ENCODE measurements at regions not wholly inside any gene's neighbourhood (a gene's known extent, or its start where the extent isn't known, plus 50 kb on each side); places are given as distances from the start of the nearest gene placed in this dataset.

DNA sequence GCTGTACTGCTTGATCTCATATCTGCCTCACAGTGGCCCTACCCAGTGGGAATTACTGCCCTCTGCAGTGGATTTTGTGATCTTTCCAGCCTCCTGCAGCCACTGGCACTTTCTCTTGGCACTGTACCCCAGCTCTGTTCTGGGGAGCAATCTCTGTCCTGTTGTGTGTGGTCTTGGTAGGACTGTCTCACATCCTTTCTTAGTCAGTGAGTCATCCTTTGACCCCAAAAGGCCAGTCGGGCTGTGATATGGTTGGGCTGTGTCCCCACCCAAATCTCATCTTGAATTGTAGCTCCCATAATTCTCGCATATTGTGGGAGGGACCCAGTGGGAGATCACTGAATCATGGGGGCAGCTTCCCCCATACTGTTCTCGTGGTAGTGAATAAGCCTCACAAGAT is 133.3 kb upstream of the TPM1 start:
- Histone ChIP-seq H3K27me3 (ENCODE audit: insufficient read depth, low read length) (no peaks in the 10 kb centered on the region), H3K9me3 (ENCODE audit: insufficient read depth, low read depth, low read length) (no peaks in the 10 kb centered on the region), H3K79me2 (ENCODE audit: insufficient read depth, low read length) (no peaks in the 10 kb centered on the region), H3K27ac (ENCODE audit: low read depth, low read length) (no peak overlapping the region), H3K4me2 (ENCODE audit: low read length) (no peak overlapping the region), H2AFZ (ENCODE audit: low read depth, low read length) (no peak overlapping the region), H3K4me1 (ENCODE audit: insufficient read depth, low read length) (no peaks in the 10 kb centered on the region), H3K4me3 (ENCODE audit: insufficient read depth, low read depth, low read length) (no peak overlapping the region), H4K20me1 (ENCODE audit: insufficient read depth, low read length) (no peaks in the 10 kb centered on the region), H3K36me3 (ENCODE audit: insufficient read depth, low read length) (no peaks in the 10 kb centered on the region), H3K9ac (ENCODE audit: low read length) (no peak overlapping the region)
- H3K4me3 Mint-ChIP-seq (ENCODE audit: unreplicated experiment), result no peak overlapping the region
- peak overlapping the region; percentile 58 for H3K27ac Mint-ChIP-seq (ENCODE audit: unreplicated experiment)
- peaks cover 21% of the 10 kb centered on the region for H3K4me1 Mint-ChIP-seq (ENCODE audit: low read depth, unreplicated experiment)
- FAIRE-seq (no peak), DNase-seq (ENCODE audit: low read depth) (no peak)
- TF ChIP-seq, protein P1, sequence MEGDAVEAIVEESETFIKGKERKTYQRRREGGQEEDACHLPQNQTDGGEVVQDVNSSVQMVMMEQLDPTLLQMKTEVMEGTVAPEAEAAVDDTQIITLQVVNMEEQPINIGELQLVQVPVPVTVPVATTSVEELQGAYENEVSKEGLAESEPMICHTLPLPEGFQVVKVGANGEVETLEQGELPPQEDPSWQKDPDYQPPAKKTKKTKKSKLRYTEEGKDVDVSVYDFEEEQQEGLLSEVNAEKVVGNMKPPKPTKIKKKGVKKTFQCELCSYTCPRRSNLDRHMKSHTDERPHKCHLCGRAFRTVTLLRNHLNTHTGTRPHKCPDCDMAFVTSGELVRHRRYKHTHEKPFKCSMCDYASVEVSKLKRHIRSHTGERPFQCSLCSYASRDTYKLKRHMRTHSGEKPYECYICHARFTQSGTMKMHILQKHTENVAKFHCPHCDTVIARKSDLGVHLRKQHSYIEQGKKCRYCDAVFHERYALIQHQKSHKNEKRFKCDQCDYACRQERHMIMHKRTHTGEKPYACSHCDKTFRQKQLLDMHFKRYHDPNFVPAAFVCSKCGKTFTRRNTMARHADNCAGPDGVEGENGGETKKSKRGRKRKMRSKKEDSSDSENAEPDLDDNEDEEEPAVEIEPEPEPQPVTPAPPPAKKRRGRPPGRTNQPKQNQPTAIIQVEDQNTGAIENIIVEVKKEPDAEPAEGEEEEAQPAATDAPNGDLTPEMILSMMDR (IDR thresholded peaks at IDR 0.05; ENCODE audit: insufficient read depth, low read depth, low read length), result no peak
- no peak for TF ChIP-seq EZH2 (IDR thresholded peaks at IDR 0.05; ENCODE audit: insufficient read depth, low read length)
- peaks cover 2% of the 10 kb centered on the region for H3K9me3 Mint-ChIP-seq (ENCODE audit: unreplicated experiment)
- no peaks in the 10 kb centered on the region for H3K36me3 Mint-ChIP-seq (ENCODE audit: low read depth, unreplicated experiment)
- H3K27me3 Mint-ChIP-seq (ENCODE audit: low read depth, unreplicated experiment), result no peaks in the 10 kb centered on the region

DNA sequence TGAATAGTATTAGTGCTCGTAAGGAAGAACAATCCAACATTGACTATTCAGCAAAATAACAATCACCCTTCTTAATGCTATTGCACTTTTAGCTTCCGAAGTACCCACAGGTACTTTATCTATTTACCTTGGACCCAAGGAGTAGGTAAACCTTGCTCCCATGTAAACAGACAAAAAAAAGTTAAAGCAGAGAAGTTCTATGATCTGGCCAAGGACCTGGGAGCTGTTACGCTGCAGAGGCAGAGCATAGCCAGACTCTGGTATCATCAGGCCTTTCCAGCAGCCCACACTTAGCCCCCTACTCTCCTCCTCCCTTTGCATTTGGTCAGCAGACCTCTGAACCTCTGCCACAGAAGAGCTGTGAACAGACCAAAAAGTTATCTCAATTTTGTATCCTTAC is 130.3 kb upstream of the TPM1 start:
- Histone ChIP-seq H3K9me3 (ENCODE audit: insufficient read depth, low read depth, low read length) (no peaks in the 10 kb centered on the region), H3K79me2 (ENCODE audit: insufficient read depth, low read length) (no peaks in the 10 kb centered on the region), H2AFZ (ENCODE audit: low read depth, low read length) (no peak overlapping the region), H3K9ac (ENCODE audit: low read length) (no peak overlapping the region), H3K4me2 (ENCODE audit: low read length) (no peak overlapping the region), H3K4me1 (ENCODE audit: insufficient read depth, low read length) (no peaks in the 10 kb centered on the region), H3K36me3 (ENCODE audit: insufficient read depth, low read length) (no peaks in the 10 kb centered on the region), H3K27me3 (ENCODE audit: insufficient read depth, low read length) (no peaks in the 10 kb centered on the region), H3K4me3 (ENCODE audit: insufficient read depth, low read depth, low read length) (no peak overlapping the region), H3K27ac (ENCODE audit: low read depth, low read length) (no peak overlapping the region), H4K20me1 (ENCODE audit: insufficient read depth, low read length) (no peaks in the 10 kb centered on the region)
- no peak for TF ChIP-seq EZH2 (IDR thresholded peaks at IDR 0.05; ENCODE audit: insufficient read depth, low read length)
- TF ChIP-seq, protein P1 (IDR thresholded peaks at IDR 0.05; ENCODE audit: insufficient read depth, low read depth, low read length), result no peak
- DNase-seq (ENCODE audit: low read depth) (no peak), FAIRE-seq (no peak)
- Mint-ChIP-seq H3K4me1 (ENCODE audit: low read depth, unreplicated experiment) (peaks cover 30% of the 10 kb centered on the region), H3K4me3 (ENCODE audit: unreplicated experiment) (no peak overlapping the region), H3K27ac (ENCODE audit: unreplicated experiment) (peak overlapping the region; percentile 16), H3K36me3 (ENCODE audit: low read depth, unreplicated experiment) (peaks cover 2% of the 10 kb centered on the region), H3K9me3 (ENCODE audit: unreplicated experiment) (peaks cover 2% of the 10 kb centered on the region), H3K27me3 (ENCODE audit: low read depth, unreplicated experiment) (no peaks in the 10 kb centered on the region)

DNA sequence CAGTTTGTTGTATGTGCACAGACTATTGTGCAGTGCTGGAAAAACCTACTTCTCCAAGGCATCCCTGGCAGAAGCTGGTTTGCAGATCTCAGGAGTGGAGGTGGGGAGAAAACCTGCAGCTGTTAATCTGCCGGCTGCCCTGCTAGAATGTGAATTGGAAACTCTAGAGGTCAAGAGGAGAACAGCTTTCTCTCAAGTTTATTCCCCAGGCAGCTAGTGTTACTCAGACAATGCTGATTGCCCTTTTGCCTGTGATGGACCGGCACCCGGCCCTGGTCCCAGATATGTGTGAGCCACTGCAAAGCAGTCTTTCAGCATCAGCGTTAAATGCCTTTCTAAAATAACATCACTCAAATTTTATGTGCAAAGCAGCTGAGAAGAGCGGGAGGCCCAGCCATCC is 129.7 kb upstream of the TPM1 start:
- H2AFZ ChIP-seq (ENCODE audit: low read depth, low read length), result no peak overlapping the region
- H3K27ac ChIP-seq (ENCODE audit: low read depth, low read length), result no peak overlapping the region
- no peaks in the 10 kb centered on the region for H4K20me1 ChIP-seq (ENCODE audit: insufficient read depth, low read length)
- H3K4me2 ChIP-seq (ENCODE audit: low read length), result no peak overlapping the region
- H3K4me1 Mint-ChIP-seq (ENCODE audit: low read depth, unreplicated experiment), result peaks cover 30% of the 10 kb centered on the region
- H3K36me3 ChIP-seq (ENCODE audit: insufficient read depth, low read length), result no peaks in the 10 kb centered on the region
- no peaks in the 10 kb centered on the region for H3K79me2 ChIP-seq (ENCODE audit: insufficient read depth, low read length)
- H3K9ac ChIP-seq (ENCODE audit: low read length), result no peak overlapping the region
- H3K4me3 Mint-ChIP-seq (ENCODE audit: unreplicated experiment), result no peak overlapping the region
- no peak for DNase-seq (ENCODE audit: low read depth)
- H3K27me3 ChIP-seq (ENCODE audit: insufficient read depth, low read length), result no peaks in the 10 kb centered on the region
- peak overlapping the region; percentile 8 for H3K27ac Mint-ChIP-seq (ENCODE audit: unreplicated experiment)
- FAIRE-seq, result no peak
- no peaks in the 10 kb centered on the region for H3K9me3 ChIP-seq (ENCODE audit: insufficient read depth, low read depth, low read length)
- no peak for TF ChIP-seq EZH2 (IDR thresholded peaks at IDR 0.05; ENCODE audit: insufficient read depth, low read length)
- TF ChIP-seq, protein P1 (IDR thresholded peaks at IDR 0.05; ENCODE audit: insufficient read depth, low read depth, low read length), result peak; percentile 2
- peaks cover 2% of the 10 kb centered on the region for H3K9me3 Mint-ChIP-seq (ENCODE audit: unreplicated experiment)
- H3K4me3 ChIP-seq (ENCODE audit: insufficient read depth, low read depth, low read length), result no peak overlapping the region
- H3K4me1 ChIP-seq (ENCODE audit: insufficient read depth, low read length), result no peaks in the 10 kb centered on the region
- H3K36me3 Mint-ChIP-seq (ENCODE audit: low read depth, unreplicated experiment), result peaks cover 2% of the 10 kb centered on the region
- no peaks in the 10 kb centered on the region for H3K27me3 Mint-ChIP-seq (ENCODE audit: low read depth, unreplicated experiment)
